Skeletal muscle satellite cell (primary cell): ENCODE measurements at regions not wholly inside any gene's neighbourhood (a gene's known extent, or its start where the extent isn't known, plus 50 kb on each side); places are given as distances from the start of the nearest gene placed in this dataset.

Experiments used
- H3K27me3 ChIP-seq: 2 replicates; pipeline ENCODE4 v1.7.0; 2013; ENCODE audit warnings: low read length; ENCODE audit not compliant: control insufficient read depth, insufficient read depth
- H3K36me3 ChIP-seq: 2 replicates; pipeline ENCODE4 v1.7.0; 2013; ENCODE audit warnings: mild to moderate bottlenecking, control low read depth, low read length; ENCODE audit not compliant: insufficient read depth
- H3K4me1 ChIP-seq: 2 replicates; pipeline ENCODE4 v1.7.0; 2013; ENCODE audit warnings: low read length; ENCODE audit not compliant: control insufficient read depth, insufficient read depth
- H3K4me2 ChIP-seq: 2 replicates; pipeline ENCODE4 v1.7.0; 2013; ENCODE audit warnings: mild to moderate bottlenecking, low read length
- H3K4me3 ChIP-seq: 2 replicates; pipeline ENCODE4 v1.7.0; 2013; ENCODE audit warnings: low read length
- H3K9ac ChIP-seq: 2 replicates; pipeline ENCODE4 v1.7.0; 2013; ENCODE audit warnings: mild to moderate bottlenecking, low read depth, low read length, moderate library complexity
- H3K9me3 ChIP-seq: replicated peaks from 2 replicates; pipeline ENCODE4 v1.7.0; 2013; ENCODE audit warnings: mild to moderate bottlenecking, control low read depth, low read length

- no peaks in the 10 kb centered on the region for H3K4me1 ChIP-seq
- H3K27me3 ChIP-seq, result peaks cover 4% of the 10 kb centered on the region
- no peak overlapping the region for H3K4me3 ChIP-seq
- no peak overlapping the region for H3K9ac ChIP-seq
- no peak overlapping the region for H3K4me2 ChIP-seq
- H3K9me3 ChIP-seq, result no peaks in the 10 kb centered on the region
- H3K36me3 ChIP-seq, result no peaks in the 10 kb centered on the region
These were observed 192.2 kb downstream of the MID1IP1 start for GRCh38 chrX:38993500-38993899.

- H3K4me1 ChIP-seq, result no peaks in the 10 kb centered on the region
- no peaks in the 10 kb centered on the region for H3K9me3 ChIP-seq
- no peak overlapping the region for H3K4me2 ChIP-seq
- no peaks in the 10 kb centered on the region for H3K36me3 ChIP-seq
- no peaks in the 10 kb centered on the region for H3K27me3 ChIP-seq
- no peak overlapping the region for H3K9ac ChIP-seq
- H3K4me3 ChIP-seq, result no peak overlapping the region
These were observed 197.8 kb downstream of the MID1IP1 start for GRCh38 chrX:38999099-38999498.

DNA sequence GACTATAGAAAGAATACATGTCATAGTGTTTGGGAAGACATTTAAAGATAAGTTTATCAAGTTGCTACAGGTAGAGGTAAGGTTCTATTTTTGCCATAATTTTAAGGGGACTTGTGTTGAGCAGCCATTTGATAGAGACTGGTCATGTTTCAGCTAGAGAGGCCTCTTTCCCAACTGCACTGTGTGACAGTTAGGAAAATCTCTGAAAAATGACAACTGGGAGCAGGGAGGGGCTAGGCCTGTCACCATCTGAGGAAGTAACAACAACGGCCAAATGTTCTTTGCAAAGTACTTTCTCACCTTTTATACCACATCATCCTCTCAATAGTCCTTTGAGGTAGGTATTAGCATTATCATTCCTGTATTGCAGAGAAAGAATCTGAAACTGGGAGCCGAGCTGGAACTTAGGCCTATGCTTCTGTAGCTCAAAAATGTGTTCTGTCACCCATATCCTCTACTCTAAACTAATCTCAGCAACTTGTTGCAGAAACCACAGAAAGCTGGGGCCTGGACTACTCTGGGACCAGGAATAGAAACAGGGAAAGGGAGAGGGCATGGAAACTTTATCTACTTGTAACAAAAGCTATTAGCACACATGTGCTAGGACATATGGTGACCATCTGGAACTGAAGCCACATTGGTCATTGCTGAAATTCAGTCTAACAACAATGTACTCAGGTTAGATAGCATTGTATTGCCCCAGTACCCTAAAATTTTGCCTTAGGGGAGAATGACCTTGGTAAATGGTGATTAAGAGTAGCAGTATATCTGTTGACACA, 198.9 kb downstream of the MID1IP1 start:
- Histone ChIP-seq H3K4me2 (no peak overlapping the region), H3K9ac (no peak overlapping the region), H3K4me1 (no peaks in the 10 kb centered on the region), H3K36me3 (no peaks in the 10 kb centered on the region), H3K4me3 (no peak overlapping the region), H3K27me3 (no peaks in the 10 kb centered on the region), H3K9me3 (no peaks in the 10 kb centered on the region)

GRCh38 chrX:39000802-39001201, 199.5 kb downstream of the MID1IP1 start:
- H3K4me3 ChIP-seq, result no peak overlapping the region
- H3K27me3 ChIP-seq, result no peaks in the 10 kb centered on the region
- no peaks in the 10 kb centered on the region for H3K9me3 ChIP-seq
- no peaks in the 10 kb centered on the region for H3K36me3 ChIP-seq
- H3K4me2 ChIP-seq, result no peak overlapping the region
- H3K4me1 ChIP-seq, result no peaks in the 10 kb centered on the region
- H3K9ac ChIP-seq, result no peak overlapping the region

DNA sequence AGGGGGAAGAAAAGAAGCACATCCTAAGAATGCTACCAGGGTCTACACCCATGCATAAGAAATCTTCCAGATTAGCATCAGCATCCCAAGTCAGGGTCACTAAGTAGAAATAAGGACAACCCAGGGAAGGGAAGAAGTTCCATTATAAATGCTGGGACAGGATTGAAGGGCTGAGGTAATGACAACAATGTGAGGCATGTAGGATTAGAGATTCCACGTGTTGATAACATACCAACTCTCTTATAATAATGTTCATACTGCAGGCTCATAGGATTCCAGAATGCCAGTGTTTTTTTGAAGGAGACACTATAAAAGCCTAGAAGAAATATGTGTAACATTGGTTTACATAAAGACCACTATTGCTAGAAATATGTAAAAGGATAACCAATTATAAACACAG, 201.2 kb downstream of the MID1IP1 start:
- Histone ChIP-seq H3K4me3 (no peak overlapping the region), H3K4me1 (no peaks in the 10 kb centered on the region), H3K36me3 (no peaks in the 10 kb centered on the region), H3K9ac (no peak overlapping the region), H3K27me3 (no peaks in the 10 kb centered on the region), H3K9me3 (no peaks in the 10 kb centered on the region), H3K4me2 (no peak overlapping the region)

GRCh38 chrX:39008549-39008948, 207.3 kb downstream of the MID1IP1 start:
- no peak overlapping the region for H3K9ac ChIP-seq
- no peaks in the 10 kb centered on the region for H3K9me3 ChIP-seq

GRCh38 chrX:39011454-39012221, 210.4 kb downstream of the MID1IP1 start:
- Histone ChIP-seq H3K36me3 (no peaks in the 10 kb centered on the region), H3K9ac (no peak overlapping the region), H3K4me1 (peaks cover 19% of the 10 kb centered on the region), H3K27me3 (peaks cover 4% of the 10 kb centered on the region), H3K4me3 (no peak overlapping the region), H3K9me3 (no peaks in the 10 kb centered on the region), H3K4me2 (peak overlapping the region; percentile 44)

More at GRCh38 chrX:39008549-39008948, 207.3 kb downstream of the MID1IP1 start:
- H3K4me3 ChIP-seq, result no peak overlapping the region
- no peaks in the 10 kb centered on the region for H3K36me3 ChIP-seq
- H3K27me3 ChIP-seq, result no peaks in the 10 kb centered on the region
- peaks cover 19% of the 10 kb centered on the region for H3K4me1 ChIP-seq
- H3K4me2 ChIP-seq, result no peak overlapping the region

DNA sequence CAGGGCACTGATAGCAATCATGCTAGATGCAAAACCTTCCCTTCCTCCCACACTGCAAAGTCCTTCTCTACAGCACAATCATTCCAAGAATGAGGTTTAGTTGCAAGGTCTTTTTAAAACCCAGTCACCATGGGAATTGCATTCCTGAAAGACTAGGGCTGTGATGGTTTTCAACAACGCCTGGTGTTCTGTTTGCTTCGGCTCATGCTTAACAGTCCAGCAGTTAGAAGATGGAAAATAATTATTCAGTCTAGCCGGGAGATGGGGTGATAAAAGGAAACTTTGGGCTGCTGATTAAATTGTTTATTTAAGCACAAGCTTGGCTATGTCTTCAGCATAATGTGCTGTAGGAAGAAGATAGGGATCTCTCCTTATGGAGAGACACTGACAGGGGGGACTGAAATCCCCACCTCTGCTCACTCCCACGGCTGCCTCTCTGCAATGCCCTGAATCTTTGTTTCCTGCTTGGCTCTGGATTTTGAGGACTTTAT, 211.4 kb downstream of the MID1IP1 start:
- peaks cover 19% of the 10 kb centered on the region for H3K4me1 ChIP-seq
- no peaks in the 10 kb centered on the region for H3K36me3 ChIP-seq
- no peaks in the 10 kb centered on the region for H3K9me3 ChIP-seq
- peaks cover 12% of the 10 kb centered on the region for H3K27me3 ChIP-seq
- no peak overlapping the region for H3K4me2 ChIP-seq
- H3K4me3 ChIP-seq, result no peak overlapping the region
- no peak overlapping the region for H3K9ac ChIP-seq

- no peak overlapping the region for H3K4me2 ChIP-seq
- peaks cover 15% of the 10 kb centered on the region for H3K4me1 ChIP-seq
- H3K36me3 ChIP-seq, result no peaks in the 10 kb centered on the region
- H3K27me3 ChIP-seq, result peaks cover 14% of the 10 kb centered on the region
- H3K9ac ChIP-seq, result no peak overlapping the region
- H3K4me3 ChIP-seq, result no peak overlapping the region
- no peaks in the 10 kb centered on the region for H3K9me3 ChIP-seq
These were observed 215.3 kb downstream of the MID1IP1 start for GRCh38 chrX:39016556-39016955.

GRCh38 chrX:39017077-39017476, 215.8 kb downstream of the MID1IP1 start:
- Histone ChIP-seq H3K36me3 (no peaks in the 10 kb centered on the region), H3K4me1 (peaks cover 9% of the 10 kb centered on the region), H3K9ac (no peak overlapping the region), H3K4me2 (no peak overlapping the region), H3K4me3 (no peak overlapping the region), H3K27me3 (peaks cover 15% of the 10 kb centered on the region), H3K9me3 (no peaks in the 10 kb centered on the region)

- Histone ChIP-seq H3K9ac (no peak overlapping the region), H3K4me2 (no peak overlapping the region), H3K36me3 (no peaks in the 10 kb centered on the region), H3K4me1 (peaks cover 4% of the 10 kb centered on the region), H3K9me3 (no peaks in the 10 kb centered on the region), H3K27me3 (peaks cover 15% of the 10 kb centered on the region), H3K4me3 (no peak overlapping the region)
These were observed 216.5 kb downstream of the MID1IP1 start for GRCh38 chrX:39017716-39018115.
